Glomerular endothelial cell (primary cell): ENCODE measurements at regions not wholly inside any gene's neighbourhood (a gene's known extent, or its start where the extent isn't known, plus 50 kb on each side); places are given as distances from the start of the nearest gene placed in this dataset.

Source experiments
- DNase-seq: peaks from one replicate; pipeline ENCODE4 v3.0.0-alpha.2; 2011; ENCODE audit warnings: low read depth, low spot score; ENCODE audit errors: extremely low read depth

DNA sequence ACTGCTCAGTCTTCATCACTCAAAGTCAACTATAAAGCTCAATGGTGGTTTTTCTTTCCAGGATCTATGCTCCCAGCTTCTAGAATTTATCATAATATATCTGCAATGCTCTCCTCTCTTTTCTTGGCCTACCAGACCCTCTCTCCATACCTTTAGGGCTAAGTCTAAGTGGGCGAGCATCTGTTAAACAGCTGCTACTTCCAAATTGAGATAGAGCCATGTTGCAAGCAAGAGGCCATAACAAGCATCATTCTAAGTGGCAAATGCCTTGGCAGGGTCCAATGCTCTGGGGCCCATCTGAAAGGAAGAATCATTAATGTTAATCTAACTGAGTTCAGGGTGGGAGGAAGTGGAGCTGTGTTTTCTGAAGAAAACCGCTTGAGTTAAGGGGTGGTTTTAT, 324.0 kb downstream of the TLR4 start:
- DNase-seq: no peak

DNA sequence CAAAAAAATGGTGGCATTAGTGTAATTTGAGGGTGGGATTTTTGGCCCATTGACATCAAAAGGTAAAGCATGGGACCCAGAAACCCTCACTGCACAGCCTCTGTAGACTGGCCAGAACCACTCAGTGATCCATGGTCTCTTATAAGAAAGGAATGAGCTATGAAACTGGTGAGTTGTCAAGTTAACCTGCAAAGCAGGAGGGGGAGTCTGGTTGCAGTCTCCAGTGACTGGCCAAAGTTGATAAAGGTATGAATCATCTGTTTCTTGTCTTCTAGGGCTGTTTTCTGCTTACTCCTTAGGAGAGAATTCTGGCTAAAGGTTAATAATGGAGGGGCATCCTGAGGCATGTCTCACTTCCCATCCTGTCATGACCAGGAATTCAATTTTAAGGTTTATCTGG, 325.2 kb downstream of the TLR4 start:
- no peak for DNase-seq

DNA sequence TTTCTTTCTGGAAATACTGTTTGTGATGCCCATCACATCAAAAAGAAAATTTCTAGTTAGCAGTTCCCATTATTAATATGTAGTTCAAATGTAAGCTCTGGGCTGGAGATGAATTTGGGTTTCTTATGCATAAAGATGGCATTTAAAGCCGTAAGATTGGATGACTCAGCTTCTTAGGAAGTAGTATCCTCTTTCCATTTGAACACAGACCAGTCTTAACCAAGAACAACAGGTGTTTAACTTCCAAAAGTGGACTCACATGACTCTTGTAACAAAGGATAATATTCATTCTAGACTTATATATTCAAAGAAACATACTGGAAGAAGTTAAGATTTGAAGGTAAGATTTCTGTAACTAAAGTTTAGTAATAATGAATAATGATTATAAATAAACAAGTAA, 330.5 kb downstream of the TLR4 start:
- no peak for DNase-seq

DNA sequence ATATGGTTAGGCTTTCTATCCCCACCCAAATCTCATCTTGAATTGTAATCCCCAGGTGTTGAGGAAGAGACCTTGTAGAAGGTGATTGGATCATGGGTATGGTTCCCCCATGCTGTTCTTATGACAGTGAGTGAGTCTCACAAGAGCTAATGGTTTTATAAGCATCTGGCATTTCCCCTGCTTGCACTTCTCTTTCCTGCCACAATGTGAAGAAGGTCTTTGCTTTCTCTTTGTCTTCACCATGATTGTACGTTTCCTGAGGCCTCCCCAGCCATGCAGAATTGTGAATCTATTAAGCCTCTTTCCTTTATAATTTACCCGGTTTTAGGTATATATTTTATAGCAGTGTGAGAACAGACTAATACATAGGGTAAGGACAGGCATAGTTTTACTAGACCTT, 334.5 kb downstream of the TLR4 start:
- DNase-seq: no peak

DNA sequence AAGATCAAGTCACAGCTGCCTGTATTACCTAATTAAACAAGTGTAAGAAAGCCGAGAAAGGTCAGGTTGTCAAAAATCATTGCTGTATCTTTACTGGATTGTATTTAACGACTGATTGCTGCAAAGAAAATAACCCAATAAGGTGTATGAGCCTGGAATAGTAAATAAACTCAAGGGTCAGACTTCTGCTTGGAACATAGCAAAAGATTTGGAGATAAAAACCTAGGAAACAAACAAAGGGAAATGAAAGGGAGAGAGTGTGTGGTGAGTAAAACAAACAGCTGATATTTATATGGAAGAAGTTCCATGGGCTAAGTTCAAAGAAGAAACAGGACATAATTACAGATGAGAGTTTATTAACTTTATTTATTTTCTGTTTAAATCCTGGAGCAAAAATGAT, 354.0 kb downstream of the TLR4 start:
- no peak for DNase-seq

DNA sequence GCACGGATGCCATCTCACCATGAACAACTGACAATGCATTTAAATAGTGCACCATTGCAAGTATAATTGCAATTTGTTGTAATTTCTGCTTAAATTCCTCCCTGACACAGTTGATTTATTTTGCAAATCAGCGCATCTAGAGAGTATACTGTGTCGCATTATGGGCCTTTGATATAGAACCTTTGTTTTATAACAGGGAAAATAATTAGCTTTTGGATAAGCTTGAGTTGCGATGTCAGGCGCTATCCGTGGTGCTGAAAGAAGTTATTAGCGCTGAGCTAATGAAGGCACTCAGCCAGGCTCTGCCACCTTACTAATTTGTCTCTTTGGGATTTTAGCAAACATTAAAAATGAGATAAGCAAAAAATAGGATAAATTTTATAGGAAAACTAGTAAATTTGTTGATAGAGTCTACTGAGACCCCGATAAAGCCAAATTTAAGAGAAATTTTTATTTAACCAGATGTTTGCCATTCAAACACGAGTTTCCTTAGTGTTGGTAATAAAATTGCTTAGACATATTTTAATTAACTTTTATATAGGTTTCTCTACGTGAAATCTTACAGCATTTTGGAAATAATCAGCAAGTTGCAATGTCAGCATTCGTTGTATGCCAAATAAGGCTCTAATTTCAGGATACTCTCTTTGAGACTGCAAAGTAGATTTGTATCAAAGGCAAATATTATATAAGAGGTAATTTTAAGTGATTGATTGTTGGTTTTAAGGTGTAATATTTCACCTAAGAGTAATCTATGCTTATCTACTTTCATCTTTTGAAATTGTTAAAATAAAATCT, 355.5 kb downstream of the TLR4 start:
- DNase-seq: peak; percentile 10

DNA sequence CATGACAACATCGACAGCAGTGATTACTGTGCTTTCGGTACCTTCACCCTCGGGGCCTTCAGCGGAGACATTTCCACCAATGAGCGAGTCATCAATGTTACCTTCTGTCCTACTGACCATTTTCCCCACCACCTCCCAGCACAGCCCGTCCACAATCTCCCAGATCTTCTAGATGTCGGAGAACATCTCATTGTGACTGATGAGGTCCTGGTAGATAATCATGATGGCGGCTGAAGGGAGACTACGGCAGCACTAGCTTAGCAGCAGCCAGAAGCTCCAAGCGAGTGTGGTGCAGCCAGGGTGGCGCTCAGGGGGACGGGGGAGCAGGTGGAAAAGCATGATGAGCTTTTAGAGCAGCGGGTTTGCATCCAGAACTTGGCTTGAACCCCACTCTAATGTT, 379.0 kb downstream of the TLR4 start:
- DNase-seq: no peak

DNA sequence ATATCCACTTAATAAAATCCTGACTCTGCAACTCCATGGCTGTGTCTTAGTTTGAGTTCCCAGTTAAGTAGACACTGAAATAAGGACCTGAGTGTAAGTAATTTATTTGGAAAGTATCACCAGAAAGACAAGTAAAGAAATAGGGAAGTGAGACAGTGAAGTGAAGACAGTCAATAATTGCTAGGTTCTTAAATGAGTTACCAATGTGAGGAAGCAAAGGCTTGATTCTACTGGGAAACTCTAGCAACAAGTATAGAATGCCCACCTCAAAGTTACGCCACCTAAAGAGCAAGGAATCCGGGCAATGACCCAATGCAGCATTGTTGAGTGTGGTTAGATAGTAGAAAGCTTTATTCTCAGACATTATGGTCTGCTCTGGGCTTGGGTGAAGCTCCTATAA, 383.9 kb downstream of the TLR4 start:
- no peak for DNase-seq

DNA sequence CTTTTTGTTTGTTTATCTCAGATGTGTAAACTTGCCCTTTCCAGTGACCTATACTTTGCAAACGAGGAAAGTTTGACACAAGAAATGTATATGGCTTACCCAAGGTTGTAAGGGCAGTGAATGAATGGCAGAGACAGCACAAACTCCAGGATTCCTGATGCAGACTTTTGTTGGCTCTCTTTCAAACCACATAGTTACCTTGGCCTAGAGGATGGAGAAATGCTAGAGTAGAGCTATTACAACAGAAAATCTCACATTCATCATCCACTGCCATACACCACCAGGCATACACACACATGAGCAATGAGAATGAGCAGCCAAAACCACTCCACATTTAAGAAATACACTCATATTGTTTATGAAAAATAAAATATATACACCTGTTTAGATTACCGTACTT, 387.0 kb downstream of the TLR4 start:
- no peak for DNase-seq

DNA sequence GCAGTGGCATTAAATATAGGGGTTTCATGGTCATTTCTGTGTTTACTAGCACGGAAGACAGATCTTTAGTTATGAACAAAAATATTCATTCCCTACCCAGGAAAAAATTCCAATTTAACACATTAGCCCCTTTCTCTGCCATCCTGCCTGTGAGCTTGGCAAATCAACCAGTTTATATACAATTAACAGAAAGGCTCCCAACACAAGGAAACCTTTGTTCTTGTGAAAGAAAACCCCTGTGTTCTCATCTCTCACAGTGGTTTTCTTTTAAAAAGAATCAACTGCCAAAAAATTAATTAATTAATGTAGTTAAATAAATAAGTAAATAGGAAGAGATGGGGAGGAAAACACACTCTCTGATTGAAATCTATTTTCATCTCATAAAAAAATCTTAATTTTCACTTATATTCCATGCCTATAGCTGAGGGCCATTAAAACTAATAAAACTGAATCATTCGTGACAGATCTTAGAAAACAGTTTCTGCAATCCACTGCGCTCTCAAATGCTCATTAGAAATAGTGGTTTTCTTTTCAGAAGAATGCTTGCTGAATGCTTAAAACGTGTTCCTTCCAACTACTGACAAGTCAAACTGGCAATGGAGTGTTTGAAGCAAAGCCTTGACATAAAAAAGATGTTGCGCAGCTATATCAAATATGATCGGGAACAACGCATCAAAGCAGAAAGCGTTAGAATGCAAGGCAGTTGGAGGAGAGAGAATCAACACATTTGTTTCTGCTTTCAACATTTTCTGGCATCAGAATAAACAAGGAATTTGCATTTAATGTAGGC, 387.7 kb downstream of the TLR4 start:
- no peak for DNase-seq

DNA sequence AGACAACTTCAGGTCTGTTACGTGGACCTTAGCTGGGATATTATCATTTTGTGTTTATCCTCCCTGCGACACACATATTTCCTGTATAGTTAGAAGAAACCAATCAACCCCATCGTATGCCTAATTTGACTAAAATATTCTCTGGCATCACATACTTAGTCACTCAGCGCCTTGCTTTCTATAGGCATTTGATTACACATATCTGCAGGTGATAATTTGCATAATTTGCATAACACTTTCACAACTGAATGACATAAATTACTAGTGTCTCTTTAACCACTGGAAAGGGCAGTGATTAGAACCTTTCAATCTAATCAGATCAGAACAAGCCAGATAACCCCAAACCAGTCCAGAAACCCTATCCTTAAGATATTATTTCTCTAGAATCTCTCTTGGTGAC, 390.2 kb downstream of the TLR4 start:
- no peak for DNase-seq

DNA sequence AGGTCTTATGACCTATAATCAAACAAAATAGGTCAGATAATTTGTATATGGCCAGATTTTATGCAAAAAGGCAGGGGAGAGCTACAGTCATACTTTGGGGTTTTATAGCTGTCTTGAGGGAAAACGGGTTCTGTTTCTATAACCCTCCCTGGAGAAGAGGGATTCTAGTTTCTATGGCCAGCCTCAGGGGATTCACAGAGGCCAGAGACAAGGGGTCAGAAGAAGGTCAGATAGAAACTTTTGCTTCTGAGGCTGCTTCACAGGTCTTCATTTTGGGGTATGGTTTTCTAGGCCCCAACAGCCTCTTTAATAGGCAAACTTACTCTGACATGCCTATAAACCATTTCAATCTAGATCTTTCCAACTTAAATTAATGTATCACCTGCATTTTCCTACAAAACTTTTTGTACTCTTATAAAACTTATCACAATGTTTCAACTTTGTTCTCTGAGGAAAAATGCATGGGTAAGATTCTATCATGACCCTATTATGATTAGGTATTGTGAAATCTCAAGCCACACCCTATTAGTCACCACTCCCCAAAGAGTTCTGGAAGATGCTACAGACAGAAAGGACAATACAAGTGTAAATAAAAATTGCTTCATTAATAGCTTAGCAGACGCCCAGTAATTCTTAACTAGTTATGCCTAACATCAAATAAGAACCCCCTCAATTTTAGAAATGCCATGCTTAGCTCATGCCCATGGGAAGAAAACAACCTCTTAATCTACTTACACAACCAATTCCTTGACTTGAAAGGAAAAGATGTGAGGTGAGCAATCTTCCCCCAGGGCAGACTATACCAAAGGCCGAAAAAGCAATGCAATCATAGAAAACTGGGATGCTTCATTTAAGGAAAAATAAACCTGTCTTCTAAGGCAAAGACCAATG, 396.6 kb downstream of the TLR4 start:
- DNase-seq: no peak

DNA sequence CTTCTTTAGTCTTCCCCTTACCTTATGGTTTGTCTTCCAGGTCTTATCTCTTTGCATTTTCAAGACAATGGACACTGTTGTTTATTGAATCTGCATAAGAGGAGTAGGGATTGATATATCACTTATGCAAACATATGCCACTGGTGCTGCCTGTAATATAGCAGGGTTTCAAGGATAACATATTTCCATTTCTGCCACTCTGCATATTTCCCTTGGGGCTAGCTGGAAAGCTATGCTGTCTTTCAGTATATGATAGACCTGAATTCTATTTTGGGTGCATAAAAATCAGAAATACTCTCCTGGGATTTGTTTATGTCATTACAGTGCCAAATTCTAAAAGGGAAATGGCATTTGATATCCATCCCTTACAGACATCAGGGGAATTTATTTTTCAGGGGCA, 400.2 kb downstream of the TLR4 start:
- no peak for DNase-seq

DNA sequence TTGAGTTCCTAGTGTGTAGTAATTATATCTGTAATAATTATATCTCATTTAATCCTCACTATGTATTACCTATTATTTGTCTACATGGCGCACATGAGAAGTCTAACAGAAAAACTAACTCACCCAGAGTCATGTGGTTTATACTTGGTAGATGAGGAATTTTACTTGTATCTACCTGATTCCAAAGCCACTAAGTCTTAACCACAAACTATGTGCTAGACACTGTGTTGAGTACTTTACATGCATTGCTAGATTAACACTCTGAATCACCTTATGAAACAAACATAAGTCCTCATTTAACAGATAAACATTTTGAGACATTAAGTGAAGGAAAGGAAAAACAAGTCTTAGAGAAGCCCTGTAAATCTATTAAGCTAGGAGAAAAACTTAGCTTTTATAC, 404.8 kb downstream of the TLR4 start:
- DNase-seq: no peak

DNA sequence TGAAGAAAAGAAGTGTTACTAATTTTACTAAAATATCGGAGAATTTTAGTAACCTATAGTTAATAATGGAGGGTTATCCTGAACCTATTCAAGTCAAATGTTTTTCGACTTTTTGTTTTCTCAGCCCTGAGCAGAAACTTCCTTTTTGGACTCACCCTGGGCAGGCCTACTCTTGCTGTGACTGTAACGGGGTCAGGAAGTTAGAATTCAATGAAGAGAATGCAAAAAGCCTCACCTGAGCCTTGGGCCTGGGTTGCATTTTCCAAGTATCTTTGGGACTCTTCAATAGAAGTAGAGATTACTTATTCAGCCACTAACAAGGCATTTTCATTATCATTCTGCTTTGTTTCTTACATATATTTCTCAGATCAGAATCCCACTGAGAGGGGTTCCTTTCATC, 405.3 kb downstream of the TLR4 start:
- DNase-seq: no peak

DNA sequence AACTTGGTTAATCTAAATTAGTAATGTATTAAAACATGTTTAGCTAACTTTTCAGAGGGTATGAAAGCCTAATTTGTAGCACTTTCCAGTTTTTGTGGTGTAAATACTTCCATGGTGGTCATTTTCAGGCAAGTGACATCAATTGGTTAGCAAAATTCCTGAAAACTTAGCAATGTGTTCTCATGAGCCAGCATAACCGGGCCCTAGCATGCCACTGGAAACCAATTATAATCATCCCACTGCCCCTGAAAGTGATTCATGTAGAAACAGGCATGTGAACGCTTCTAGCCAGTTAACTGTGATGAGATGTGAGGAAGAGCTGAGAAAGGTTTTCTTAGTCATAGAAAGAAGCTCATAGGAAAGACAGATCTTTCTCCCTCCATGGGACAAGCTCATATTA, 417.2 kb downstream of the TLR4 start:
- DNase-seq: no peak

DNA sequence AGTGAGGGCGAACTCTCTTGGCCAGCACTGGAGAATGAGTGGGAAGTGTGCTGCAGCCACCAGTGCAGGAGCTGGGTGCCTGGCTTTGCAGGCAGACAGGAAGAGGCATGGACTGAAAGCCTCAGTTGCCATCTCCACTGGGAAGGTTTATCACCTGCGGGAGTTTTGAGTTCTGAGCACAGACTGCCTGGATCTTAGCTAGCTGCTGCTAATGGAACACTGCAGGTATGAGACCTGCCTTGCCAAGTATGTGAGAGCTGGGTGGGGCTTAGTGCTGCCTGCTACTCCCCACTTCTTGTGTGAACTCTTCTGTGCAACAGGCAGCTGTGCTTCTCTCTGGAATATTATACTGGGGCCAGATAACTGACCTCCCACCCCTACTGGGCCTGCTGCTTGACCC, 424.1 kb downstream of the TLR4 start:
- no peak for DNase-seq

DNA sequence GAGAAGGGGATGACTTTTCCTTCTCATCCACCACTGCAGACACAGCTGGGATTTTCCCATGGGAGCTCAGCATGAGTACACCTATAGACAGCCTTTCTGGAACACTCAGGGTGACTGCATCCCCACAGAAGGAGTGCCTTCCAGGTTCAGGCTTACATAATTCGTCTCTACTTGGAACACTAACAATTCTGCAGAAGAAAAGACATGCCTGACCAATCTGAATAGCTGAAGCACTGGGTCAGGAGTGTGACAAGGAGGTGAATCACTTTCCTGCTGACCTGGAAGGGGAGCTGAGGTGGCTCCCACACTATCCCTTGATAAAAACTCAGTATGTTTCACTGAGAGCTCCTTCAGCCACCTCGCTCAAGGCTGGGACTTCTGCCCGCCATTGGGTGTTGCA, 425.3 kb downstream of the TLR4 start:
- no peak for DNase-seq

DNA sequence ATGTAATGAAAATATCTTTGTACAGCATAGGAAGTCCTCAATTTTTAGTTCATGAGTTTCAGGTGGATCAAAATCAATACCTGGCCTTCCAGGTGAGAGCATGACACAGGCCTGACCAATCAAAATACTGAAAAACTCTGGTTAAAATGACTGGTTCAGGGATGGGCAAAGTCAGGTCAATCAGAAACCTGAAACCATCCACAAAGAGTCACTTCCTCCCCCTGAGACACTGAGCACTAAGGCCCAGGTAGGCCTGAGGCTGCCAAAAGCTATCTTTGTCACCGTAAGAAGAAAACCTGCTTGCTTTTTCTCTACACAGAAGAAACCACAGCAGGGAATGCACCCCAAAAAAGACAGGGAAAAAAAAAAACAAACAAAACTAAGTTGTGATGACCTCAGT, 444.8 kb downstream of the TLR4 start:
- DNase-seq: no peak

DNA sequence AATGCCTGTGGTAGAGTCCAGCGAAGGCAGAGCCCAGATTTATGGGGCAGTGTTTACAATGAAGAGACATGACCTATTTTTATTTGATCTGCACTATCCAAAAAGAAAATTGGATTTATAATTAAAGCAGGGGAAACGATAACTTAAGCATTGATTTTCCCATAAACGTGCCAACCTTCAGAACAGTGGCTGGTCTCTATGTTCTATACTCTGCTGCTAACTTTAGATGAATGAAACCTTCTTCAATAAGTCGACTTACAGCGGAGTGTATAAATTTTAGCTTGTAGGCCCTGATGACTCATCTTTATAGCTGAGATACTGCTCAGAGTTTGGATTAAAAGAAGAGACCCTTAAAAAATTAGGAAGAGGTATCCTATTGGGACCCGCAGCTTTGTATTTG, 452.6 kb downstream of the TLR4 start:
- no peak for DNase-seq

DNA sequence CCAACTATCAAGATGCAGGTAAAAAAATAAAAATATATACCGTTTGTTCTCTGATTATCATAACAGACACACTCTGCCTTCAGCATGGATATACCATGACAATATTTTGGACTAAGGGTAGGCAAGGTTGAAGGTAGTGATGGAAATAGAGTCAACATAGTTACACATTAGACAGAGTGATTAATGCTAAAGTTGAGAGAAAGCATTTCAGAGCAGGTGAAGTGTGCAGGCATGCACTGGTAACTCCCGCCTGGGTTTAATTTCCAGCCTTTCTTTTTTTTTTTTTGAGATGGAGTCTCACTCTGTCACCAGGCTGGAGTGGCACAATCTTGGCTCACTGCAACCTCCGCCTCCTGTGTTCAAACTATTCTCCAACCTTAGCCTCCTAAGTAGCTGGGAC, 458.5 kb downstream of the TLR4 start:
- no peak for DNase-seq
